H1 (cell line): ENCODE measurements at regions not wholly inside any gene's neighbourhood (a gene's known extent, or its start where the extent isn't known, plus 50 kb on each side); places are given as distances from the start of the nearest gene placed in this dataset.

Source experiments
- CBX5 ChIP-seq: fragments of 300-800, 300-1000 bp; sonication (generic); IDR thresholded peaks from 2 replicates; pipeline ENCODE4 v1.7.1; 2016; ENCODE audit warnings: antibody characterized with exemption, low read length, low read depth
- CHD2 ChIP-seq: IDR thresholded peaks from 2 replicates; pipeline ENCODE4 v1.6.1; 2012; ENCODE audit warnings: low read length, improper control_type of control experiment
- CHD7 ChIP-seq: fragments of 300-600 bp; sonication (generic); IDR thresholded peaks from 2 replicates; pipeline ENCODE4 v1.7.1; 2012; ENCODE audit warnings: low read length, moderate library complexity, mild to moderate bottlenecking, inconsistent platforms; ENCODE audit not compliant: insufficient replicate concordance
- JUN ChIP-seq: IDR thresholded peaks from 2 replicates; pipeline ENCODE4 v1.6.1; 2011; ENCODE audit warnings: low read depth, mild to moderate bottlenecking, improper control_type of control experiment, low read length
- RFX5 ChIP-seq: IDR thresholded peaks from 2 replicates; pipeline ENCODE4 v1.6.1; 2011; ENCODE audit warnings: low read depth, low read length, improper control_type of control experiment, borderline replicate concordance
- USF2 ChIP-seq: IDR thresholded peaks from 2 replicates; pipeline ENCODE4 v1.6.1; 2011; ENCODE audit warnings: low read length, improper control_type of control experiment

- TF ChIP-seq CHD7 = no peak
- no peak for TF ChIP-seq USF2
- no peak for TF ChIP-seq RFX5
- TF ChIP-seq CBX5 = no peak
- TF ChIP-seq JUN = no peak
- no peak for TF ChIP-seq CHD2
Measured at GRCh38 chr21:35489389-35489980, 440.4 kb upstream of the RUNX1 start (continued).
